LNCAP (cell line): ENCODE measurements at regions not wholly inside any gene's neighbourhood (a gene's known extent, or its start where the extent isn't known, plus 50 kb on each side); places are given as distances from the start of the nearest gene placed in this dataset.

ENCODE experiments used
- CTCF ChIP-seq: fragments of 450-650 bp; IDR thresholded peaks from 2 replicates; pipeline ENCODE4 v1.5.1; 2017; ENCODE audit warnings: mild to moderate bottlenecking

GRCh38 chr12:124451637-124452243 lies 115.7 kb downstream of the NCOR2 start:
- TF ChIP-seq CTCF, result no peak

GRCh38 chr12:124451016-124451415 lies 116.4 kb downstream of the NCOR2 start:
- TF ChIP-seq CTCF, result no peak

- no peak for TF ChIP-seq CTCF
These were observed 117.0 kb downstream of the NCOR2 start for GRCh38 chr12:124450376-124450750.

- no peak for TF ChIP-seq CTCF
These were observed 117.6 kb downstream of the NCOR2 start for GRCh38 chr12:124449623-124450375.

- no peak for TF ChIP-seq CTCF
These were observed 118.3 kb downstream of the NCOR2 start for GRCh38 chr12:124448955-124449622.

- TF ChIP-seq CTCF, result no peak
These were observed 119.0 kb downstream of the NCOR2 start for GRCh38 chr12:124448241-124448954.

- TF ChIP-seq CTCF, result no peak
These were observed 121.0 kb downstream of the NCOR2 start for GRCh38 chr12:124446364-124446763.
